Renal pelvis (tissue), 1 donor: ENCODE measurements at regions not wholly inside any gene's neighbourhood (a gene's known extent, or its start where the extent isn't known, plus 50 kb on each side); places are given as distances from the start of the nearest gene placed in this dataset.
A peak's percentile ranks its signal among the peaks of the same experiment; 100 is the strongest.

Experiments
- DNase-seq: peaks from one replicate; pipeline ENCODE4 v3.0.0-alpha.2; 2013

DNA sequence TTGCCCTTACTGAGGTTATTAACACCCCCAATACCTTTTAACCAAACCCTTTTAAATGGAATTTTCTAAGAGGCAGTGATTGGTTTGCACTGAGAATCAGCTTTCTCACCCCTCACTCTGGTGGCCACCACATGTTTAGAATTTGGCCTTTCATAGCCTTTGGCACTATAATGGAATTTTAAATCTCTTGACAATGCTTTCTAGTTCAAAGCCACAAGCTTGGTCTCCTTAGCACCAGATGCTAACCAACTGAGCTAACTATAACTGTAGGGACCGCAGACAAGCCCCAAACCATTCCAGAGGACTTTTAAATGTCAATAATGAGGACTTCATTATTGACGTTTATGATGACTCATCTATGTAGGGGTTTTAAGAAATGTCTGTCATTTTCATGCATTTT, 238.7 kb upstream of the SNX7 start:
- DNase-seq = no peak

DNA sequence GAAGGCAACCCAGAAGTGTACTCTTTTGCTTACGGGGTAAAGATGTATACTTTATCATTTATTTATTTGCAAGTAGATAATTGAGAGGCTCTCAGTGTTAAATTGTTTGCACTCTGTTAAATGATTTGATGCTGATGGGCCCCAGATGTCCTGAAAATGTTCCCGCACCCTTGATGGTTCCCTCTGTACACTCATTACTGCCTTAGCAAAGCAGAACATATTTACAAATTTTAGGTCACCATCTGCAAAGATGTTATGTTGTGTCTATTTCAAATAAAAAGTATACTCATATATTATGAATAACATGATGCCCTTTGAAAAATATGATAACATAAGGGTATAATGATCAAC, 240.5 kb upstream of the SNX7 start:
- no peak for DNase-seq

DNA sequence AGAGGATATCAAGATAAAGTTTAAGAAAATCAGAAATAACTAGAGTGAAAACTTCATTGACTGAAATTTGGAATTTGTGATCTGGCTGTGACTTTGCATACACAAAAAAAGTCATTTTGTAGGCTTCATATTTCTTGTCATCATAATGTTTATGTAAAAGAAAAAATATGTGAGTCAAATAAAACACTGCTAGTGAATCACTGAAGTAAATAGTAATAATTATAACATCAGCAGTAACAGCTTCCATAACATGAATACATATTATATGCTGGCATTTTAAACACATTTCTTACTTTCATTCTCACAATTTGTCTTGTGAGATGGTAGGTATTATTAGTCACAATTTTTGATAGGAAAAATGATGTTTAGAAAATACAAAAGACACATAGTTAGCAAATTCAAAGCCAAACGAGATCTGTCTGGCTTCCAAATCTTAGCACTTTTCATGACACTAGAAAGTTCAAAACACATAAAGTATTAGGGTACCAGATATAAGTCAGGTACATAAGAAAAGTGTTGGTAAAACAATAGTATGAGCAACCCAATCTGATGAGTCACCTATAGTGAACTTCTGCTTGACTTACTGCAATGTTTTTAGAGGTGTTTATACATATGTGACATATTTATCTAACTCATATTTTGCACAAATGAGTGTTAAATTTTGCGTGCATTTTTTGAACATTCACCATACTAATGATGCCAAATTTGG, 241.0 kb upstream of the SNX7 start:
- no peak for DNase-seq

DNA sequence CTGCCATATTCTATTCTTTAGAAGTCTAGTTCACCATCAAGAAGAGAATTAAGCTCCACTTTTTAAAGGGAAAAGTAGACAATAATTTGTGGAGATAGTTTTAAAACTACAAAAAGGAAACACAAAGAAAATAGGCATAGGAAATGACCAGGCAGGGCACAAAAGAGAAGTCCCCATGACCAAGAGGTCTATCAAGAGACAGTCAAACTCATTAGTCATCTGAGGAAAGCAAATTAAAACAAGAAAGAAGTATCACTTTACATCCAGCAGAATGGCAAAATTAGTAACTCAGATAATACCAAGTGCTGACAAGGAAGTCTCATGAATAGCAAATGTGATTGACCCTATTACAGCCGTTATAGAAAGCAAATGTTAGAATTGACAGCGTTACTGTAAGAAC, 243.7 kb upstream of the SNX7 start:
- no peak for DNase-seq

DNA sequence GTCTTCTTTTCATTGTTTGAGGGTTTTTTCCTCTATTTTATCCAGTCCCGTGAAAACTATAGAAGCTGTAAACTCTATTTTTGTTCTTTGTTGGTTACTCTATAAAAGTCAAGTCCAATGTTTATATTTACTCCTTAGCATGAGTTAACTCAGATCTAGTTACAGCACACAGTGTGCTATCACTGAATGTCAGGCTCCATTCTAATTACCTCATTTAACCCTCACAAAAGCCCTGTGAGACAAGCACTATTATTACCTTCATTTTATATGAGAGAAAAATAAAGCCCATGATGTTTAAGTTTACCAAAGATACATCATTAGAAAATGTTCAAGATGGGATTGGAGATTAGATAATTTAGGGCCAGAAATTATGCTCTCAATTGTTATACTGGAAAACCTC, 251.4 kb upstream of the SNX7 start:
- DNase-seq = no peak

DNA sequence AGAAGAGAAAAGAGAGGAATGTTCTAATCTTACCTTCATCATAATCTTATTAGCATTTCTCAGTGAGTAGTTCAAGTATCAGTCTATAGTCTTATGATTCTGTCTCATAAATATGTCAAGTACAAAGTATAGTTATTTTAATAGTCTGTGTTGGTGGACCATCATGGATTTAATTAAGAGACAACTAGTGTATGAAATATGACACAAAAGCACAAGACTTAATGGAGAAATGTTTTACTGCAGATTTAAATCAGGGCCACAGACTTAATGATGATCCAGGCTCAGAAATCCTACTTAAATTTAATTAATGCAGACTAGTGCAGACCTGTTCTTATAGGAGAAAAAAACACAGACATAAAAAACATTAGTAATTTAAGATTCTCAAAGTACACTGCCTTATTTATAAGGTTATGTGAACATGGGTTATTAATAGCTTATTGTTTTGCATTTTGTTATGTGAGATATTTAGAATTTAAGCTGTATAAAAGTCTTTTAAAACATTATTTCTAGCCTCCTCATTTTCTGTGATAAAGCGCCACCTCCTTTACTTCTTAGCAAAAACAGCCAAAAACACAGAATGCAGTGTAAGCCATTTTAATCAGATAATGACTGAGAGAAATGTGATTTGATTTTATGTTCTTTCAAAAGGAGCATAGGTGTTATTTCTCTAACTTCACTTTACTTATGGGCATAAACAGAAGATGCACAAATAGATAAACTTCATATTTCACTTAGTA, 255.0 kb upstream of the SNX7 start:
- no peak for DNase-seq

DNA sequence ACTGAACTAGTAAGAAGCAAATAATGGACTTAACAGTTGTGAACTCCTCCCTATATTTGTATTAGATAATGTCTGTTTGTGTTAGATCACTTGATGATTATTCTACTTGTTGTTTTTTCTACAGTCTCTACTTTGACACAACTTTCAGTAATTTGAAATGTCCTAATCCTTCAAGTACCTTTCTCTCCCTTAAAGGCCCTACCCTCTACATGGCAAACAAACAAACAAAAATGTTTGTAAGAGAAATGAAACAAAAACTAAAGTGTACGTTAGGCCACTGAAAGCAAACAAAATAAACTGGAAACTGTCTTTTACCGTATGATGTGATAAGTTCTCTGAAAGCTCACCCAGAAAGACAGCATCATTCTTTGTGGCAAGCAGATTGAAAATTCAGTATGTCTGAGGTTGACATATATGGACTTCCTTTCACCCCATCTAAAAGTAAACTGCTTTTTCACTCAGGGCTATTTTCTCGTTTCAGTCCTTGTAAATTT, 255.9 kb upstream of the SNX7 start:
- no peak for DNase-seq

DNA sequence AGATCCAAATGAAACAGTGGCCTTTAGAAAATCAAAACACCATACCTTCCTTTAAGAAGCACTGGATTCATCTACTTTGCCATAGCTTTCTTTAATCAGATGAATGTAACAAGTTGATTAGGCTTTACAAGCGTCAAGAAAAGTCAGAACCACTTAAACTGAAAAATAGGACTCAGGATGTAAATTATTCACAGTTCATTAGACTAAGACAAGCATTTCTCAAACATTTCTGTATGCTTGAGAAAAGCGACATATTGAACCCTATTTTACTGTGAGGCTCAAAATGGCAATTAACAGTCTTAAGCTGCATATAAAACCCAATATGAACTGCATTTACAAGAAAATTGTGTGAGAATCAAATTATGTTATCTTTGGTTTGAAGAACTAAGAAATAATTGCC, 256.7 kb upstream of the SNX7 start:
- DNase-seq = no peak

DNA sequence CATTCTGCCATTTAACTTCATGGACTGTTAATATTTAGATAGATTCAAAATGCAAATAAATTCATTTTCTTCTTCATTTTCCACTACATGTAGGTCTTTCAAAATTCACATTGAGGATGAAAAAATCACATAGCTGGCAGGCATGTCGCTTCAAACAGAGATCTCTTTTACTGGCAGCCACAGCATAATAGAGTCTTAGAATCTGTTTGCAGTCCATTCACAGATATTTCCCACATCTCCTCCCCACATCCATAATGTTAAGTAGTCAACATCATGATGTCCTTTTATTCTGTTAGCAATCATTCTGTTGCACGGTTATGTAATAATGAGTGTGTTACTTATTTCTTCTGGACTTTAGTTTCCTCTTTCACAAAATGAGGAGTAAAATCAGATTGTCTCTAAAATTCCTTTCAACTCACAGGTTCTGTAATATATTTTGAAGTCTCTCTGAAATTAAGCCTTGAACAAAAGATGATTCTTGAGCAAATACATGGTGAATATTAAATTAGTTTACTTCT, 257.5 kb upstream of the SNX7 start:
- no peak for DNase-seq

DNA sequence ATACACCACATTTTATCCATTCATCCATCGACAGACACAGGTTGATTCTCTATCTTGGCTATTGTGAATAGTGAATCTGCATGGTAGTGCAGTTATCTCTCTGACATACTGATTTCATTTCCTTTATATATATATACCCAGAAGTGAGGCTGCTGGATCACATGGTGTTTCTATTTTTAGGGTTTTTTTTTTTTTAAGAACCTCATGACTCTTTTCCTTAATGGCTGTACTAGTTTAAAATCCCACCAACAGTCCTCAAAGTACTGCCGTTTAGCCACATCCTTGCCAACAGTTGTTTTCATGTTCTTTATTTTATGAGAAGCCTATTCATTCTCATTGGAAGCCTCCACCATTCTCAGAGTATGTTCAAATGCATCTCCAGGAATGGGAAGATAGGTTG, 258.7 kb upstream of the SNX7 start:
- no peak for DNase-seq

DNA sequence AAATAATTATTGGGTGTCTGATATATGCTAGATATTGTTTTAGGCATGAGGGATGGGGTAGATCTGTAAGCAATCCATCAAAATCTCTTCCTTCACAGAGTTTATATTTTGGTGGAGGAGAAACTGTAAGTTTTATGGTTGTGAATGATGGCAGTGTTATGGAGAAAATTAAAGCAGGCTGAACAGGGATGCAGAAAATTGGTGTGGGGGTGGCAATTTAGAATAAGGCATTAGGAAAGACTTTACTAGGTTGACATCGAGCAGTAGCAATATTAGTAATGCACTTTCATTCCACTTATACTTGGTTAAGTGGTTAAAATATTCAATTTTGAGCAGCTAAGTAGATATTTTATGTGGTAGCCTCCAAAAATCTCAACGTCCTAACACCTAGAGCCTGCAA, 261.1 kb upstream of the SNX7 start:
- no peak for DNase-seq

DNA sequence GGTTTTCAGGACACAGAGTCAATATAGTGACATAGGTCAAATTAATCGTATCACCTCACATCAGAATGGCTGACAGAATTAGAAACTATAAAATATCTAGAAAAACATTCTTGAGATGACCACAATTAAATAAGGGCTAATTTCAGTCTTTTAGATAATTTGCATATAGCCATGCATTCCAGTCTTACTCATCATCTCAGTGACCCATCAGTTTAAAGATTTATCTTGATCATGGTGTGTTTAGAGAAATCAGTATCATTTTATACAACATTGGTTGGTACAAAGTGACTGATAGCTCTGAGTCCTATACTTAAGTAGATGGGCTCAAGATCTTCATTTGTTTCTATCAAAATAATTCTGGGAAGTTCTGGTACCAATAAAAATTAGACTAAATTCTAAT, 262.3 kb upstream of the SNX7 start:
- no peak for DNase-seq

DNA sequence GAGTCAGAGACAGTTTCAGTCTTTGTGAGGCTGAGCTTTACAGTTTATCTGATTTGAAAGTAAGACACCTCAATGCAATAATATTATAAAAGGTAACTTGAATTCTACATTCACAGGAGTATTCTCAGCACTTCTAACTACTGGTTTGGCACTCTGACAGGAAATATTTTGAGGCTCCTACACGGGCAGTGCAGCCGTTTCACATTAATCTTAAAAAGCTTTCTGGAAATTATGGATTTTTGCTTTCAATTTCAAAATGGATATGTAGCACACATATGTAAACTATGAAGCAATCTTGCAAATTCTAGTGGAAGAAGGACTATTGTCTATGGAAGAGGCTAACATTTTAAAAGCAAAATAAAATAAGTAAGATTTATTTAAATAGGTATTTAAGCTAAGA, 262.9 kb upstream of the SNX7 start:
- no peak for DNase-seq

DNA sequence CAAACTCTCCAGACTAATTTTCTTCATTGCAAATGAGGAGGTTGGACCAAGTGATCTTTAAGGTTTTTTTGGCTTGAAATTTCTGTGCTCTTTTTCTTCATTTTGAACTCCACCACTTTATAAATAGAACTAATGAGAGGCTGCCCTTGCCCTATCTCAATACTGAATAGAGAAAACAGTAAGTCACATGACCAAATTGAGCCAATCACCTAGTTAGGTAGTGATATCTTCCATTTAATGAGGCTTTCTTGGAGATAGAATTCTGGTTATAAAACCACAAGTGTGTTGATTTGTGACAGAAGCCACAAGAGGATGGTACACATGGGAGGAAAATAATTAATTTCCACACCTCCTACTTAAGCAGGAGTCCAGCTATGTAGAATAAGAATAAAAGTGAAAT, 263.4 kb upstream of the SNX7 start:
- no peak for DNase-seq

DNA sequence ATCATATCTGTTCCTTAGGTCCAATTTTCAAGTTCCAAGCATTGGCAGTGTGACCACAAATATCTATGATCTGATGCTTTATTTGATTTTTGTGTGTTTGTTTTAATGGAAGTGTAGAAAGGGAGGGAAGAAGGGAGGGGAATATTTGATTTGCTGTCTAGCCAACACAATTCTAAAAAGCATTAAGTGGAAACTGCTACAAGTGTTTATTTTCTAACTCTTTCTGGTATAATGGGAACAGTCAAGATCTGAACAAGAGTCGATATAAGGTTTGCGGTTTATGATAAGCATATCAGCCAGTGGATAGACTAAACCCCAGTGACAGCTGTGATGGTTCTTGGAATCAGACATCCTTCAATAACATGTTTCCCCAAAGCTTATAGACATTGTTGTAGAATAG, 267.8 kb upstream of the SNX7 start:
- DNase-seq = no peak

DNA sequence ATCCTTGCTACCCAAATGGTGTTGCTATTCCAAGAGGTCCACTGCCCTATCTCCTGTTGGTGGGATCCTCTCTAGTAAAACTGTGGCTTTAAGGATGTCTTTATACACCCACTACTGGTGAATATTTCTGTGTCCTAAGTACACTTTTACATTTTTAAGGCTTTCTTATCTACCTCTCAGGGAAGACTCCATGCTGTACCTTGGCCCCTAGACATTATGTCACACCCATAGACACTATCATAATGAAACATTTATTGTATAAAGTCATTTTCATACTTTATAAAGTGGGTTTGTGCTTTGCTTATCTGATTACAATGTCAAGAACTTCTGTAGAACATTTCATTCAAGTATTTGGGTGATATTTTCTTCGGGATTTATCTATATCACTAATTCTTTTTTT, 270.3 kb upstream of the SNX7 start:
- no peak for DNase-seq

DNA sequence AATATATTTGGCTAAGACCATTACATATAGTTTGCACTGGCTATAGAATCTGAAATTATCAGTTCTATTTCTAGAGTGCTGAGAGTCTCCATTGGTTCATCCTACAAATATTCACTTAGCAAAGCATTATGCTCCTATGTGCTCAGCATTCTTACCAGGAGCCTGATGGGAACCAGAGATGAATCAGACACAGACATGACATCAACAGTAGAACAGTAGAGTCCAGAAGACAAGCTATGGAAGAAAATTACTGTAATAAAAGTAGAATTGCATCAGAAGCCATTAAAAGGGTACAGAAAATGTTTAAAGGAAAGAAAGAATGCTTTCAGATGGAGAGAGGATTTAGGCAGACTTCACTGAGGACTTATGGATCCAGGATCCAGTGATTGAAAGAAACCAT, 271.7 kb upstream of the SNX7 start:
- DNase-seq = no peak

DNA sequence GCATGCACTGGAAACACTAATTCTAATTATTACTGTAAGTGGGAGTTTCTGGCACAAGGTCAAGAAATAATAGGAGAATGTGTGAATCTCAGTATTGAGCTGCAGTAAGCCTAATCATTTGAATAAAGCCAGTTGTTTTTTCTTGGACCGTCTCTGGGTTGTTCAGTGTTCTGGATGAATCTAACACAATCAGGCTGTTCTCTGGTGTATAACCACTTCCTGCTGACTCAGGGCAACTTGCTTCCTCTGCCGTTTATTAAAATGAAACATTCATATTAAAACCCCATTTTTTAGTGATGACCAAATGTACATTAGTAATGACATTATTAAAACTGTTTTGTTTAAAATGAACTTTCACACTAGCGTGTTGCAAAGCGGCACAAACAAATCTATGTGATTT, 273.1 kb upstream of the SNX7 start:
- no peak for DNase-seq

DNA sequence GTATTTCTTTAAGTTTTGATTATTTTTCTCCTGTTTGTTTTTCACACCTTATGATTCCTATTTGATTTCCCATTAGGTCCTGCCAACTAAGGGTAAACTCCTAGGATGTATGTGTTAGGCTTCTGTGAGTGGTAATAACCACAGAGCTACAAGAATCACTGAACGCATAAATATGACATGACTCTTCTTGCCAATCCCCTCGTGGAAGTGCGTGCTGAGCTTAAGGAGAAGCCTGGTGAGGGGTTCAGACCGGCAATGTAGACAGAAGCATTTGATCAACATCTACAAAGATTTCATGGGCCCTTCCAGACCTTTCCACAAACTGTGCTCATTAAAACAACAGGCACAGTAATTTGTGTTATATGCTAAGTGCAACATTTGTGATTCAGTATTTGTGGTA, 273.8 kb upstream of the SNX7 start:
- no peak for DNase-seq

DNA sequence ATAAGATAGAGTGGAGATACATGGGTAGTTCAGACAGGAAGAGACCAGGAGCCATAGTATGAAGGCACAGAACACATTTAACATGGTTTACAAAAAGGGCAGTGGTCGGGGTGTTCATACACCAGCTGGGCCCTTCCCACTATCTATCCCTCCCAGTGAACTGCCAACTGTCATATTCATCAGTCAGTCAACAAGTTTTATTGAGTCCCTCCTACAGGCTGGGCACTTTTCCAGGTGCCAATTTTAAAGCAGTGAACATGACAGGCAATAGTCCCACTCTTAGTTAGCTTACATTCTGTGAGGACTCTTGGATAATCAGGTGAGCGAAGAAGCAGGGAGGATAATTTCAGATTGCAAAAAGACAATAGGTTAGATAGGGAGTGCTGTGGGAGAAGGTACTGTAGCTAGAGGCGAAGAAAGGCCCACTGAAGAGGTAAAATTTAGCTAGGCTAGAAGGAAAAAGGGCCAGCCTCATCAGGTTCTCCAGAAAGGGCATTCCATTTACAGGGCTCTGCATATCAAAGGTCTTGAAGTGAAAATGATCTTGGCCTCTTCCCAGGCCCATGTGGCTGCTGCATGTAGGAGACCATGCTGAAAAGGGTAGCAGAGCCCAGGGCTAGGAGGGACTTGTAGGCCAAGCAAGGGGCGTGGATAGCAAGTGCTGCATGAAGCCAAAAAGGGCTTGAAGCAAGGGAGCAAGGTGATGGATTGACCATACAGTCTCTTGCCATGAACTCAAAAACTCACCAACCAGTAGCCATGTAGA, 274.7 kb upstream of the SNX7 start:
- no peak for DNase-seq

DNA sequence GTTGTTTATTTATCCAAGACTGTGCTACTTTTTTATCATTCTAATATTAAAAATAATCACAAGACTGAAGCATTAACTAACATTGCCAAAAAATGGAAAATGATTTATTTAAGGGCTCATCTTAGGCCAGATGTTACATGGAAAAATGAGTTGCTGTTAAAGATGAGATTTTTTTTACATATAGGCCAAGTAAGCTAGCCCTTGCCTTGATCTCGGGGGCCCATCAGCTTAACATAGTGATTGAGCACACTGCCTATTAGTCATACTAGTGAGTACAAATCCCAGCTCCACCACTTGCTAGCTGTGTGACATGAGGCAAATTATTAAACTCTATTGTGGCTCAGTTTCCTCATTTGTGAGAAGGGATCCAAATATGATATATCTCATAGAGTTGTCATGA, 275.9 kb upstream of the SNX7 start:
- DNase-seq = no peak

DNA sequence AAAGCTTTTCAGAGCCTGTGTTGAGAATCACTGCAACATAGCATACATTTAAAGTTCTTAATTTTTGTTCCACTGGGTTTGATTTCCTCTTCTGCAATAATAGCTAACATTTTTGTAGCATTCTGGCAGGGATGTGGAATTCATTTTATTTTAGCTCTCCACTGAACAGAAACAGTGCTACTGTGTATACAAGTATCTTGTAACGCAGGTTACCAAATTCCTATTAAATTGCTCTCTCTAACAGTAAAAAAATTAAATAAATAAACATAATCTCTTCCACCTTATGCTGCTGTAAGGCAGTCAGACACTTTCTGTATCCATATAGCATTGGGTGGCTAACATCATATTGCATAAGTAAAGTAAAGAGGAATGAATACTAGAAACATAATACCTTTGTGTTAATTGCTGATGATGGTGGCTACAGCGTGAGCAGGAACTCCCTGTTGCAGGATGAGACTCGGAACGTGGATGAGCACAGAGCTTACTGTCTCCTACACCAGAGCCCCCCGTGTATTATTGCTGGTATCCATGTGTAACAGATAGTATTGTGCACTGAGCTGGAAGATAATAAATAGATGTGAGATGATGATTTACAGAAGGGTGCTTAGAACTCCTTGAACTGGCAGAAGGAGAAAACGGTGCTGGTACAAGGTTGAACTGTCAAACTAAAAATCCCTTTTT, 276.9 kb upstream of the SNX7 start:
- DNase-seq = peak; percentile 10
